ENCODE measurements at regions not wholly inside any gene's neighbourhood (a gene's known extent, or its start where the extent isn't known, plus 50 kb on each side); places are given as distances from the start of the nearest gene placed in this dataset.

- TF ChIP-seq CTCF (conservative IDR thresholded peaks at IDR 0.05 in 1 of 2, IDR thresholded peaks at IDR 0.05 in 1 of 2; ENCODE audit: extremely low read depth in 1 of 2, insufficient read depth in 1 of 2, low read depth in 1 of 2, low read length in 2 of 2) (no peak), EZH2 (IDR thresholded peaks at IDR 0.05; ENCODE audit: borderline replicate concordance, low read length) (no peak)
Observed at GRCh38 chr12:125315771-125316170, 250.5 kb downstream of the AACS start.

Data from mammary epithelial cell (primary cell).